Transverse colon (tissue), 4 donors: ENCODE measurements at regions not wholly inside any gene's neighbourhood (a gene's known extent, or its start where the extent isn't known, plus 50 kb on each side); places are given as distances from the start of the nearest gene placed in this dataset.
"Not testable (repeated sequence)": the region's sequence is repeated elsewhere in the genome, so short reads cannot be mapped to it uniquely, and the experiment has no call there.

Experiments used
- DNase-seq: peaks from one replicate; pipeline ENCODE4 v3.0.0-alpha.2; 2019
- H3K27ac ChIP-seq, 4 donors: fragments of 200-600 bp; sonication (generic); 2 replicates each; pipeline ENCODE4 v1.5.1; 2016 to 2018; ENCODE audit warnings: inconsistent platforms in 4 of 4
- H3K27me3 ChIP-seq: fragments of 200-600 bp; sonication (generic); 2 replicates; pipeline ENCODE4 v1.5.1; 2017; ENCODE audit warnings: inconsistent platforms
- H3K36me3 ChIP-seq, 4 donors: fragments of 200-600 bp; sonication (generic); 2 replicates each; pipeline ENCODE4 v1.5.1; 2017 to 2019; ENCODE audit warnings: inconsistent platforms in 4 of 4
- H3K4me1 ChIP-seq, 4 donors: fragments of 200-600 bp; sonication (generic); 2 replicates each; pipeline ENCODE4 v1.5.1; 2017 to 2020; ENCODE audit warnings: inconsistent platforms in 4 of 4
- H3K4me3 ChIP-seq, 4 donors: fragments of 200-600 bp; sonication (generic); 1 replicate in 1 of 4; 2 replicates in 3 of 4; pipeline versions ENCODE4 v1.5.1 to v1.6.1; 2017 to 2019; ENCODE audit warnings: inconsistent platforms in 4 of 4
- H3K9me3 ChIP-seq, 2 donors: fragments of 200-600 bp; sonication (generic); 2 replicates each; pipeline ENCODE4 v1.5.1; 2017 to 2019; ENCODE audit warnings: inconsistent platforms in 2 of 2
- CTCF ChIP-seq, 5 experiments: fragments of 200-600 bp in 3 of 5; fragments of 450-650 bp in 2 of 5; sonication (generic) in 3 of 5; IDR thresholded peaks; 1 replicate in 2 of 5; 2 replicates in 3 of 5; pipeline ENCODE4 v1.5.1; 2016 to 2017; ENCODE audit warnings: antibody characterized with exemption in 5 of 5, inconsistent platforms in 3 of 5, mild to moderate bottlenecking in 2 of 5, moderate library complexity in 1 of 5
- EP300 ChIP-seq: sonication (generic); formaldehyde crosslinking; IDR thresholded peaks from one replicate; pipeline ENCODE4 v1.6.1; 2017; ENCODE audit warnings: antibody characterized with exemption, low read depth
- POLR2A ChIP-seq: fragments of 450-650 bp; IDR thresholded peaks from one replicate; pipeline ENCODE4 v1.6.1; 2016; ENCODE audit warnings: antibody characterized with exemption, mild to moderate bottlenecking, moderate library complexity
- POLR2AphosphoS5 ChIP-seq, 3 donors: sonication (generic); formaldehyde crosslinking; IDR thresholded peaks; one replicate each; pipeline ENCODE4 v1.6.1; 2016; ENCODE audit warnings: antibody characterized with exemption in 3 of 3
- WGBS, 2 donors: methylation state at CpG; one replicate each; pipeline ENCODE4 v1.1.5; 2018; ENCODE audit warnings: low coverage in 1 of 2; 5-methylcytosine and 5-hydroxymethylcytosine counted together
- in situ Hi-C, 4 donors: fragments of 200-750 bp; cut with MboI; loops; one replicate each; pipeline versions ENCODE4 v1.15.0 to v1.15.1; 2017; ENCODE audit warnings: low sequenced_read_pairs in 3 of 4, low pct_ligation_motif_present in 1 of 4, low pct_unique_long_range_greater_than_20kb in 1 of 4
- intact Hi-C: fragments of 100-400 bp; cut with DNase I; formaldehyde crosslinking; loops from one replicate; pipeline ENCODE4 v1.15.1; 2023; ENCODE audit warnings: low total_unique reads

- H3K36me3 ChIP-seq: no peaks in the 10 kb centered on the region
- intact Hi-C loops: no loop called here
- peaks cover 7 to 24% (median 16%) of the 10 kb centered on the region in 4 donors for H3K4me1 ChIP-seq
- 61 to 78% methylated on average over 1 to 4 of the region's 6 CpGs for WGBS, 2 donors
- in situ Hi-C loops: no loop called here
- H3K9me3 ChIP-seq: no peaks in the 10 kb centered on the region
- H3K27ac ChIP-seq: peak overlapping the region; percentile 5 to 77 (median 63)
- H3K4me3 ChIP-seq: no peak overlapping the region
- H3K27me3 ChIP-seq: no peaks in the 10 kb centered on the region
- DNase-seq: no peak
- TF ChIP-seq CTCF (IDR thresholded peaks at IDR 0.05) (no peak), EP300 (no peak), POLR2A (no peak), POLR2AphosphoS5 (IDR thresholded peaks at IDR 0.05) (no peak)
Measured at GRCh38 chr12:123050331-123050831, 69.9 kb downstream of the ARL6IP4 start.

- 89% methylated on average over 8 of the region's 8 CpGs; no CpG with 5 or more reads in 1 of the 2 donors for WGBS, 2 donors
Measured at GRCh38 chr12:123049398-123050240, 69.1 kb downstream of the ARL6IP4 start.

GRCh38 chr12:123047892-123048291, 67.4 kb downstream of the ARL6IP4 start:
- in situ Hi-C loops: loop anchor here in 2 of 4 donors (10.0 to 25.0 kb wide), 2 partner anchors 97 to 189 kb away; partner anchors contain the start of genes MPHOSPH9 (in 2 of the 2) and MTRFR (in 2 of the 2)
- 88 to 93% methylated on average over 2 to 3 of the region's 3 CpGs for WGBS, 2 donors
- H3K9me3 ChIP-seq, H3K27me3 ChIP-seq, H3K4me3 ChIP-seq, H3K27ac ChIP-seq, H3K36me3 ChIP-seq, DNase-seq, intact Hi-C loops: not testable (repeated sequence)
- H3K4me1 ChIP-seq: peaks cover 18 to 40% (median 28%) of the 10 kb centered on the region in 4 donors

More at GRCh38 chr12:123049398-123050240, 69.1 kb downstream of the ARL6IP4 start:
- intact Hi-C loops: no loop called here
- Histone ChIP-seq H3K27ac (peak overlapping the region; percentile 9 to 77 (median 63)), H3K4me3 (no peak overlapping the region), H3K4me1 (peaks cover 7 to 24% (median 16%) of the 10 kb centered on the region in 4 donors), H3K9me3 (no peaks in the 10 kb centered on the region), H3K36me3 (no peaks in the 10 kb centered on the region), H3K27me3 (no peaks in the 10 kb centered on the region)
- DNase-seq: no peak
- no peak for TF ChIP-seq EP300
- TF ChIP-seq POLR2AphosphoS5 (IDR thresholded peaks at IDR 0.05): no peak
- TF ChIP-seq CTCF (IDR thresholded peaks at IDR 0.05): no peak
- no peak for TF ChIP-seq POLR2A
- in situ Hi-C loops: loop anchor here in 2 of 4 donors (10.0 to 25.0 kb wide), 2 partner anchors 95 to 188 kb away; partner anchors contain the start of genes MPHOSPH9 (in 2 of the 2) and MTRFR (in 2 of the 2)

- H3K27ac ChIP-seq: no peak overlapping the region
- intact Hi-C loops: no loop called here
- TF ChIP-seq CTCF (IDR thresholded peaks at IDR 0.05): no peak
- no peak for TF ChIP-seq POLR2AphosphoS5 (IDR thresholded peaks at IDR 0.05)
Measured at GRCh38 chr12:123047289-123047688, 66.8 kb downstream of the ARL6IP4 start.

More at GRCh38 chr12:123047289-123047688, 66.8 kb downstream of the ARL6IP4 start:
- Histone ChIP-seq H3K36me3 (no peaks in the 10 kb centered on the region), H3K9me3 (no peaks in the 10 kb centered on the region), H3K4me3 (no peak overlapping the region), H3K27me3 (no peaks in the 10 kb centered on the region), H3K4me1 (peaks cover 18 to 46% (median 30%) of the 10 kb centered on the region in 4 donors)
- WGBS, 2 donors: 67% methylated on average over 1 of the region's 1 CpG; no CpG with 5 or more reads in 1 of the 2 donors
- in situ Hi-C loops: loop anchor here in 2 of 4 donors (10.0 to 25.0 kb wide), 2 partner anchors 98 to 190 kb away; partner anchors contain the start of genes MPHOSPH9 (in 2 of the 2) and MTRFR (in 2 of the 2)
- no peak for DNase-seq
